Activated T-cell treated with anti-CD3 and anti-CD28 coated beads, Interleukin-2, amount 50 U/mL, for 72 hours (primary cell): ENCODE measurements at regions not wholly inside any gene's neighbourhood (a gene's known extent, or its start where the extent isn't known, plus 50 kb on each side); places are given as distances from the start of the nearest gene placed in this dataset.

Experiments
- ATAC-seq, 2 donors: fragments of 150-1000 bp; cut with Tn5 transposase; replicated peaks in 1 of 2; 2 replicates each; pipeline ENCODE4 v1.10.0; 2021; ENCODE audit warnings: moderate library complexity in 2 of 2, mild to moderate bottlenecking in 1 of 2
- DNase-seq, 2 donors: peaks; one replicate each; pipeline ENCODE4 v3.0.0; 2021 to 2022; ENCODE audit warnings: mixed read lengths in 1 of 2
- H3K27ac Mint-ChIP-seq: one replicate; pipeline ENCODE4 v1.8.0; 2022; ENCODE audit warnings: mild to moderate bottlenecking, moderate library complexity, mixed read lengths
- H3K27me3 Mint-ChIP-seq: one replicate; pipeline ENCODE4 v1.8.0; 2022; ENCODE audit warnings: low read depth, mixed read lengths
- H3K36me3 Mint-ChIP-seq, 2 donors: one replicate each; pipeline ENCODE4 v1.8.0; 2022; ENCODE audit warnings: mixed read lengths in 2 of 2, mild to moderate bottlenecking in 1 of 2; ENCODE audit not compliant: insufficient read depth in 2 of 2
- H3K4me1 Mint-ChIP-seq: one replicate; pipeline ENCODE4 v1.8.0; 2022; ENCODE audit warnings: low read depth, mixed read lengths
- H3K4me3 Mint-ChIP-seq, 2 donors: one replicate each; pipeline ENCODE4 v1.8.0; 2022; ENCODE audit warnings: mild to moderate bottlenecking in 2 of 2, mixed read lengths in 2 of 2, moderate library complexity in 2 of 2
- H3K9me3 Mint-ChIP-seq, 2 donors: one replicate each; pipeline ENCODE4 v1.8.0; 2022; ENCODE audit warnings: mixed read lengths in 2 of 2

DNA sequence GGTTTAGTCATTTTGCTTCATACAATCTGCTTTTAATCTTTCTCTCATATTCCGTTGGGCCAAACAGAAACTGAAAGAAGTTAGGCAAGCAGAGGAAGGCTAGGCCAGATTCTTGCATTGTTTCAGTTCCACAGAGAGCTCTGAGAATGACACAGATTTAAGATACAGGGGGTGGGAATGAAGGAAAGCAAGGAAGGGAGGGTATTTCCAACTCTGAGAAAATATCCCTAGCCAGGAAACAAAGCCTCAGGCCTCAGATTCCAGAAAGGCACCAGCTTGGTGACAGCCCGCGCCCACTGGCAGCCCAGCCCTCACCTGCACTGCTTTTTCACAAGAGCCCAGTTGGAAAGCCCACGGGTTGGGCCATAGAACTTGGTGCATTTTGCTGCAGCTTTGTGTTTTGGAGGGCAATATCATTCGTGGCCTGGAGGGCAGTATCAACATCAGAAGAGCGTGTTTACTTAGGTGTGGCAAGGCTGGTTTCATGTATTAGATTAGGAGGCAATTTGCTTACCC, 63.5 kb downstream of the ENC1 start:
- peak overlapping the region; percentile 51 for H3K27ac Mint-ChIP-seq
- DNase-seq: peak; percentile 16 to 23
- H3K36me3 Mint-ChIP-seq: peaks cover 0 to 5% of the 10 kb centered on the region in 2 donors
- peaks cover 48% of the 10 kb centered on the region for H3K4me1 Mint-ChIP-seq
- peak overlapping the region; percentile 59 to 66 for H3K4me3 Mint-ChIP-seq
- peaks cover 3% of the 10 kb centered on the region for H3K27me3 Mint-ChIP-seq
- no peaks in the 10 kb centered on the region for H3K9me3 Mint-ChIP-seq
- ATAC-seq: peak; percentile 27 to 28

DNA sequence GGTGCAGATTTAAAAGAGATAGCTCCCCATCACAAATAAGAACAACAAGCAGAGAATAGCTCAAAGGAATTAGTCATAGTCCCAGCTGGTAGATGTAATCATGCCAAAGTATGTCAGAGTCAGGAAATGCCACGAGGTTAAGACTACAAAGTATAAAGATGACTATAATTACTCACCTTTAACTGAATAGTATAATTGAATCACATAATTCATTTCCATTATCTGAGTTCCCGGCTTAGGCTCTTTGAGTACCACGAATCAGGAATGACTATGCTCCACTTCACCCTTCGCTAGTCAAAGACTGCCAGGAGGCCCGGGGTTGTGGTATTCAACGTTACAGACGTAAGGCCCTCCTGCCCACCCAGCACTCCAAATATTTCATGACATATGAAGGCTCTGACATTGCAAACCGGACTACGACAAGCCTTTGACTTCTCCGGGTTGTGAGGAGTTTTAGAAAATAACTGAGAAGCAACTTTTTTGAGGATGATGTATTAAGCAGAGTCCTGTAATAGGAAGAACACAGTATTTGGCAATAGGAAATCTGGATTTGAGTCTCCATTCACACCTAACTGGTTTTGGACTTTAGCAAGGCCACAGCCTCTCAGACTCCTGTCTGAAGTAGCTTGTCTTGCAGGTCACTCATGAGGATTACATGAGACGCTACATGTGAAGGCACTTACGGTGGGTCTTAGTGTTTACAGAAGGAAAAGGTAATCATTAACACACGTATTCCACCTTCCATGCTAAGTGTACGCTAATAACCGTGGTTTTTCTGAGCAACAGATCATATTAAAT, 64.6 kb downstream of the ENC1 start:
- H3K4me1 Mint-ChIP-seq: peaks cover 48% of the 10 kb centered on the region
- H3K27ac Mint-ChIP-seq: peak overlapping the region; percentile 99
- ATAC-seq: peak; percentile 63 to 72
- peaks cover 0 to 3% of the 10 kb centered on the region in 2 donors for H3K9me3 Mint-ChIP-seq
- H3K27me3 Mint-ChIP-seq: peaks cover 13% of the 10 kb centered on the region
- H3K36me3 Mint-ChIP-seq: peaks cover 3 to 5% of the 10 kb centered on the region in 2 donors
- DNase-seq: peak; percentile 36 to 49
- H3K4me3 Mint-ChIP-seq: peak overlapping the region; percentile 67 to 87

DNA sequence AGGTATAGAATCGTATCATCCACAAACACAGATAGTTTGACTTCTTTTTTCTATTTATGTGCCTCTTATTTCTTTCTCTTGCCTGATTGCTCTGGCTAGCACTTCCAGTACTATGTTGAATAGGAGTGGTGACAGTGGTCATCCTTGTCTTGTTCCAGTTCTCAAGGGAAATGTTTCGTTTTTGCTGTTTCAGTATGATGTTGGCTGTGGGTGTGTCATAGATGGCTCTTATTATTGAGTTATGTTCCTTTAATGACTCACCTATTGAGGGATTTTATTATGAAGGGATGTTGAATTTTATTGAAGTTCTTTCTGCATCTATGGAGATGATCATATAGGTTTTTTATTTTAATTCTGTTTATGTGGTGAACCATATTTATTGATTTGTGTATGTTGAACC, 70.3 kb downstream of the ENC1 start:
- DNase-seq (no peak), ATAC-seq (peak in 1 of 2 donors; percentile 19)
- Mint-ChIP-seq H3K4me3 (no peak overlapping the region), H3K9me3 (peaks cover 8 to 10% of the 10 kb centered on the region in 2 donors), H3K36me3 (peaks cover 7 to 12% of the 10 kb centered on the region in 2 donors), H3K27me3 (peaks cover 23% of the 10 kb centered on the region), H3K4me1 (peaks cover 5% of the 10 kb centered on the region), H3K27ac (no peak overlapping the region)

DNA sequence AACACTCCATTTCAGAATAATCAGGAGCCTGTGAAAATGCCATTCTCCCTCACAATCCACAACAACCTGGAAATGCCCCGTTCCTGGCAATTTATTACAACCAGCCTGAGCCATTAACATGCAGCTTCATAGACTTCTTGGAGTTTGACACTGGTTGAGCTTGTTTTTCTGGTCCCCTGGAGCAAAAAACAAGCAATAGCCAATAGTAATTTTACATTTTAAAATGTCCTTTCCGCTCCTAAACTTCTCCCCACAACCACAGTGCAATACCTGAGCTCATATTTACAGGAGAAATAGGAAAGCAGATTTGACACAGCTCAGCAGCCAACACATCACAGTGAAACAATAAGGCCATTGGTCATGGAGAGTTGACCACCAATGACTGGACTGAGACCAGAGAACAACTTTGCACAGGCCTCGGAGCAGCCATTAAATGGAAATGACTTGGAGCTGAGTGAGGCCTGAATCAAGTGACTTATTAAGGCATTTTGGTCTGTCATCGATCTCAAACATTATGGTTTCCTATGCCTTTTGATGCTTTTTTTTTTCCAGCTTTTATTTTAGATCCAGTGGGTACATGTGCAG, 73.0 kb downstream of the ENC1 start:
- Mint-ChIP-seq H3K9me3 (peaks cover 8 to 10% of the 10 kb centered on the region in 2 donors), H3K4me3 (no peak overlapping the region), H3K27ac (no peak overlapping the region), H3K27me3 (peaks cover 23% of the 10 kb centered on the region), H3K36me3 (peaks cover 7 to 12% of the 10 kb centered on the region in 2 donors), H3K4me1 (no peaks in the 10 kb centered on the region)
- no peak for ATAC-seq
- DNase-seq: no peak

DNA sequence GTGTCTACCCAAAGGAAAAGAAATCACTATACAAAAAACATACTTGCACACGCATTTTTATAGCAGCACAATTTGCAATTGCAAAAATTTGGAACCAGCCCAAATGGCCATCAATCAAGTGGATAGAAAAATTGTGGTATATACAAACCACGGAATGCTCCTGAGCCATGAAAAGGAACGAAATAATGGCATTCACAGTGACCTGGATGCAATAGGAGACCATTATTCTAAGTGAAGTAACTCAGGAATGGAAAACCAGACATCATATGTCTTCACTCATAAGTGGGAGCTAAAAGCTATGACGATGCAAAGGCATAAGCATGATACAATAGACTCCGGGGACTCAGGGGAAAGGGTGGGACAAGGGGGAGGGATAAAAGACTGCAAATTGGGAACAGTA, 78.4 kb downstream of the ENC1 start:
- Mint-ChIP-seq H3K9me3 (no peaks in the 10 kb centered on the region), H3K27me3 (peaks cover 9% of the 10 kb centered on the region), H3K4me3 (no peak overlapping the region), H3K4me1 (no peaks in the 10 kb centered on the region), H3K27ac (no peak overlapping the region), H3K36me3 (no peaks in the 10 kb centered on the region)
- no peak for ATAC-seq
- no peak for DNase-seq

DNA sequence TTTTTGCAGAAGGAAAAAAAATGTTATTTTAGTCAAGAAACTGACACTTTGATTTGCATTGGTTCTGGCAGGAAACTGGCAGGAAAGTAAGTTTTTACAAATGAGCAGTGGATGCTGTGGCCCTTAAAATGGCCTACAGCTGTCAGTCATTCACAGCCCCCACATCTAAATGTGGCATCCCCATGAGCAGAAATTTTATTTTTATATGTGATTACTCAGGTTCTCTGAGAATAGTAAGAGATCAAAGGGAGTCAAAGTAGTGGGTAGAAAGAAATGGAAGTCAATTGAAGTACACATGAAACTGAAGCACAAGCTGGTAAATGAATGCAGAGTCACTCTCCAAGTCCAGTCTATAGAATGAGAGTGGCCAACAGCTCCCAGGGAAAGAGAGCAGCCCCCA, 80.3 kb downstream of the ENC1 start:
- DNase-seq: no peak
- Mint-ChIP-seq H3K36me3 (no peaks in the 10 kb centered on the region), H3K27me3 (peaks cover 11% of the 10 kb centered on the region), H3K4me1 (no peaks in the 10 kb centered on the region), H3K9me3 (no peaks in the 10 kb centered on the region), H3K4me3 (no peak overlapping the region), H3K27ac (no peak overlapping the region)
- ATAC-seq: no peak

DNA sequence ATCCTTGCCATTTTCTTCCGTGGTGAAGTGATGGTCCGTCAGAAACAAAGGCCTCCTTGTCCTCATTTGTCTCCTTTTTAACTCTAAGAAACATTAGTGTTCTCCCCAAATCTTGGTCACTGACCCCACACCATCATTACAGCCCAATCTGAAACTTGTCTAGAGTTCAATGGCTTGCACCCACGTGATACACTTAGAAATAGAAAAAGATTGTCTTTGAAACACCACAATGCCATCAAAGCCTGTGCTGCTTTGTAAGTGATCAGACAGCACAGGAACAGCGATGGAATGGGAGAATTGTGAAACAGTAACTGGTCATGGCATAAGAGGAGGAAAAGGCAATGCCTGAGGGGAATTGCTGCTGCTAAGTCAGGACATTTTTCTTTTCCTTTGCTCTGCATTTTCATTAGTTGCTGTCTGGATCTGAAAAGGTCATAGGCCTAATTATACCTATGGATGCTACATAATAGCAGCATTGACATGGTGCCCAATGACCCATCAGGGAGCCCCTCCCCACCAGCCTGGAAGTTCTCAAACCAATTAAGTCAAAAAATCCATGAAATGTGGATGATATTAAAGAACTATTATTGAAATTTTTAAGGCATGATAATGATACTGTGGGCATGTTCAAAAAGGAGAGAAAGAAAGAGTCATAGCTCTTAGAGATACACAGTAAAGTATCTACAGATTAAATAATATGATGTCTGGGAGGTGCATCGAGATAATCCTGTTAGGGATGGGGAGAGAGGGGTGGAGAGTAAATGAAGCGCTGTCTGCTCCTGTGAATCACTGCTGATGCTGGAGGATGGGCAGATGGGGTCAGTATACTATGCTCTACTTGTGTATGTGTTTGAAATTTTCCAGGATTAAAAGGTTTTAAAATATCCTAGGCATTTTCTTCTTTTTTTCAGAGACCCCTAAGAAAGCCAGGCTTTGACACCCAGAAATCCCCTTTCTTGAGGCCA, 83.6 kb downstream of the ENC1 start:
- no peaks in the 10 kb centered on the region for H3K36me3 Mint-ChIP-seq
- H3K4me1 Mint-ChIP-seq: no peaks in the 10 kb centered on the region
- H3K9me3 Mint-ChIP-seq: peaks cover 0 to 2% of the 10 kb centered on the region in 2 donors
- DNase-seq: no peak
- peaks cover 22% of the 10 kb centered on the region for H3K27me3 Mint-ChIP-seq
- H3K4me3 Mint-ChIP-seq: no peak overlapping the region
- ATAC-seq: no peak
- H3K27ac Mint-ChIP-seq: no peak overlapping the region

DNA sequence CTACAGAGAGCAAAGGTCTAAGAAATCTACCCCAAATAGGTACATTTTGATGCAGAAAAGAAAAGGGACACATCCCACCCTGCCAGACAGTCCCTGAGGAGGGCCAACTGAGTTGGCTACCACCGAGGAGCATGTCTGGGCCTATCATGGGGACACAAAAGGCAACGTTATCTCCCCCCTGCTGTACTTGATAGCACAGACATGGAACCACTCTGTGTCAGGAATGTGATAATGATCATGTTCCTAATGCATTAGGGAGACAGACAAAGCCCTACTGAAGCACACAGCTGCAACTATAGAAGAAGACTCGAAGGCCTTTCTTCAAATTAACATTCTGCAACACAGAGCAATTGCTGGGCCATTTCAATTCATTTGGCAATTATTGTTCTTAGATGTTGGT, 84.5 kb downstream of the ENC1 start:
- no peak overlapping the region for H3K27ac Mint-ChIP-seq
- H3K27me3 Mint-ChIP-seq: peaks cover 22% of the 10 kb centered on the region
- no peak for ATAC-seq
- H3K4me3 Mint-ChIP-seq: no peak overlapping the region
- no peaks in the 10 kb centered on the region for H3K4me1 Mint-ChIP-seq
- no peak for DNase-seq
- H3K36me3 Mint-ChIP-seq: no peaks in the 10 kb centered on the region
- H3K9me3 Mint-ChIP-seq: peaks cover 0 to 2% of the 10 kb centered on the region in 2 donors

DNA sequence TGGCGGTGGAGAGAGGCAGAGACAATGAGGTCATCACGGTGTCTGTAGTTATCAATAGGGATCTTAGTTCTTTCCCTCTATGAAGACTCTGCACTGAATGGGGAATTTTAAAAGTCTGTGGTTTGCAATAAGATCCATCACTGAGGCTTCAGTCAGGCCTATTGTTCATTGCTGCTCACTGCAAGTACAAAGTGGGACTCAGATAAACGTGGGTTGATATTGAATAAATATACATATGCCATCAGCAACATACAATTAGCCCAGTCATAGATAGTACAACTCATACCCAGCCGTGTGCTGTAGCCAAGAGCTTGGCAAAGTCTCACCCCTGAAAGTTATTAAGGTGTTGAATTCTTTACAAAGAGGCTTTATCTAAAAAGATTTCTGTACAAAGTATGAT, 88.4 kb downstream of the ENC1 start:
- no peak for ATAC-seq
- H3K4me3 Mint-ChIP-seq: no peak overlapping the region

DNA sequence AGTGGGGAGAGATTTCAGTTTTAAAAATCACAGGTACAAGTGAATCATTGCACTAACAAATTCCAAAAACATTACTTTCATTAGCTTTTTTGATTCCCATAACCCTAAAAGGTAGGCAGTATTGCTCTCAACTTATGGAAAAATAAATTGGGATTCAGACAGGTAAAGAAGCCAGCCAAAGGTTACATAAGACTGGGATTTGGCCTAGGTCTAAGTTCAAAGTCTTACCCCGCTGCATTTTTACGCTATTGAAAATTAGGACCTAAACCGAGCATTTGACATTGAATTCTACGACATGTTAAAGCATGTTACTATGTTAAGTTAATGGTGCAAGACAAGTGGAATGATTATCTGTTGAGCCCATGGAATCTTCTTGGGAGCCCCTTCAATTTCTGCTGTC, 89.6 kb downstream of the ENC1 start:
- DNase-seq (no peak), ATAC-seq (no peak)
- Mint-ChIP-seq H3K27me3 (peaks cover 13% of the 10 kb centered on the region), H3K9me3 (peaks cover 0 to 2% of the 10 kb centered on the region in 2 donors), H3K27ac (no peak overlapping the region), H3K36me3 (no peaks in the 10 kb centered on the region), H3K4me3 (no peak overlapping the region), H3K4me1 (no peaks in the 10 kb centered on the region)

More for the DNA sequence above, 88.4 kb downstream of the ENC1 start:
- no peaks in the 10 kb centered on the region for H3K4me1 Mint-ChIP-seq
- H3K9me3 Mint-ChIP-seq: peaks cover 0 to 2% of the 10 kb centered on the region in 2 donors
- no peak for DNase-seq
- peaks cover 13% of the 10 kb centered on the region for H3K27me3 Mint-ChIP-seq
- H3K27ac Mint-ChIP-seq: no peak overlapping the region
- no peaks in the 10 kb centered on the region for H3K36me3 Mint-ChIP-seq

DNA sequence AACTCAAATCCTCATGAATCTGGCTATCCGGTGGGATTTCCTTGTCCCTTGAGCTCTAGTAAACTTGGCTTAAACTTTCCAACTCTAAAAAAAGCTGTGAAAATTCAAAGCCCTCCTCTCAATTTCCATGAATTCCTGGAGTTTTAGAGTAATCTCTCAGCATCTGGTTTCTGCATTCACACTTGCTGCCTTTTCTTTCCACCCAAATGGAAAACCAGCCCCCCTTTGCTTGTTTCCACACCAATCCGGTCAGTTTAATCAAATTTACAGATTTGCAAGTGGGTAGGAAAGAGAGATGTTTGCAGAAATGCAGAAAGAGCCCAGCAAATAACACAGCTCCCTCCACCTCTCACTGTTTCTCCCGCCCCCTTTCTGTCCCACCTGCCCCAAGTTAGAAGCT, 91.1 kb downstream of the ENC1 start:
- H3K27me3 Mint-ChIP-seq: peaks cover 2% of the 10 kb centered on the region
- H3K9me3 Mint-ChIP-seq: peaks cover 0 to 2% of the 10 kb centered on the region in 2 donors
- no peak for DNase-seq
- H3K4me1 Mint-ChIP-seq: no peaks in the 10 kb centered on the region
- H3K4me3 Mint-ChIP-seq: no peak overlapping the region
- no peak for ATAC-seq
- H3K27ac Mint-ChIP-seq: no peak overlapping the region
- H3K36me3 Mint-ChIP-seq: no peaks in the 10 kb centered on the region

DNA sequence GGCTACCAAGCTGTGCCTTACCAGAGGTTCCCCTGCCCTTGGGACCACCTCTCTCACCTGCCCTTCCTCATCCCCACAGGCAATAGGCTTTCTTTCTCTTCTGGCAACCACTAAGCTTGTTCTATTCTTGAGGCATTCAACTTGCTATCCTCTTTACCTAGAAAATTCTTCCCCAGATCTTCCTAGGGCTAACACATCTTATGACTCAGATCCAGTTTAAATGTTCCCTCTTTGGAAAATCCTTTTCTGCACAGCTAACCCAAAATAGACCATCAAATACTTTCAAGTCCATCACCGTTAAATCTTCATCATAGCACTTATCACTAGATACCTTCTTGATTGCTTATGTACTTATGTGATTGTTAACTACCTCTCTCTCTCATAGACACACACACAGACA, 93.7 kb downstream of the ENC1 start:
- DNase-seq: no peak
- Mint-ChIP-seq H3K4me3 (no peak overlapping the region), H3K27ac (no peak overlapping the region), H3K4me1 (no peaks in the 10 kb centered on the region), H3K36me3 (no peaks in the 10 kb centered on the region), H3K9me3 (no peaks in the 10 kb centered on the region), H3K27me3 (peaks cover 16% of the 10 kb centered on the region)
- ATAC-seq: no peak

DNA sequence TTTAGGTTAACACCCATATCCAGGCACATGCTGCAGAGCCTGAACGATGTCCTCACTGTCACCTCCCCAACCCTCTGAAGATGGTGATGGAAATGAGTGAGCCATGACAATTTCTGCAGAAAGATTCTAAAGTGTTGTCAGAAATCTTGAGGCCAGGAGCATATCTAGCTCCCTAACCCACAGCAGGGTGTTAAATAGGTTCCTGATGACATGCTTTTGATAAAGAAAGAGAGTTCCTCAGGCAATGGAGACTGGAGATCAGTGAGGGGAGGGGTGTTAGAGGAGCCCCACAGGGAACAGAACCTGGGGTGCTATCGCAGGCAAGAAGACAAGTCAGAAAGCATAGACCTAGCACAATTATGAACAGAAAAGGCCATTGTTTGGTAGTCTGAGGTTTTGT, 95.7 kb downstream of the ENC1 start:
- peaks cover 16% of the 10 kb centered on the region for H3K27me3 Mint-ChIP-seq
- no peak overlapping the region for H3K27ac Mint-ChIP-seq
- no peaks in the 10 kb centered on the region for H3K4me1 Mint-ChIP-seq
- H3K4me3 Mint-ChIP-seq: no peak overlapping the region
- no peak for DNase-seq
- no peaks in the 10 kb centered on the region for H3K9me3 Mint-ChIP-seq
- ATAC-seq: no peak
- H3K36me3 Mint-ChIP-seq: no peaks in the 10 kb centered on the region
